Activated T-helper 17 cell treated with anti-CD3 and anti-CD28 coated beads, Interleukin-2, amount 50 U/mL, for 72 hours (primary cell): ENCODE measurements at regions not wholly inside any gene's neighbourhood (a gene's known extent, or its start where the extent isn't known, plus 50 kb on each side); places are given as distances from the start of the nearest gene placed in this dataset.

Source experiments
- ATAC-seq: fragments of 150-1000 bp; cut with Tn5 transposase; replicated peaks from 2 replicates; pipeline ENCODE4 v1.10.0; 2021; ENCODE audit warnings: mild to moderate bottlenecking, moderate library complexity
- H3K27ac Mint-ChIP-seq: one replicate; pipeline ENCODE4 v1.8.0; 2022; ENCODE audit warnings: mixed read lengths
- H3K27me3 Mint-ChIP-seq: one replicate; pipeline ENCODE4 v1.8.0; 2022; ENCODE audit warnings: mixed read lengths
- H3K36me3 Mint-ChIP-seq: one replicate; pipeline ENCODE4 v1.8.0; 2022; ENCODE audit warnings: low read depth, mild to moderate bottlenecking, mixed read lengths
- H3K4me1 Mint-ChIP-seq: one replicate; pipeline ENCODE4 v1.8.0; 2022; ENCODE audit warnings: mixed read lengths
- H3K4me3 Mint-ChIP-seq: one replicate; pipeline ENCODE4 v1.8.0; 2022; ENCODE audit warnings: mild to moderate bottlenecking, mixed read lengths
- H3K9me3 Mint-ChIP-seq: one replicate; pipeline ENCODE4 v1.8.0; 2022; ENCODE audit warnings: mixed read lengths

GRCh38 chr13:62659365-62659764 is 1243.7 kb upstream of the PCDH20 start:
- Mint-ChIP-seq H3K4me1 (no peaks in the 10 kb centered on the region), H3K27me3 (no peaks in the 10 kb centered on the region), H3K36me3 (no peaks in the 10 kb centered on the region), H3K27ac (no peak overlapping the region), H3K4me3 (no peak overlapping the region), H3K9me3 (peaks cover 16% of the 10 kb centered on the region)
- no peak for ATAC-seq

GRCh38 chr13:62653371-62653770 is 1237.7 kb upstream of the PCDH20 start:
- Mint-ChIP-seq H3K9me3 (peaks cover 4% of the 10 kb centered on the region), H3K36me3 (no peaks in the 10 kb centered on the region), H3K4me1 (no peaks in the 10 kb centered on the region), H3K27ac (no peak overlapping the region), H3K27me3 (no peaks in the 10 kb centered on the region), H3K4me3 (no peak overlapping the region)
- no peak for ATAC-seq

GRCh38 chr13:62643799-62644524 is 1228.3 kb upstream of the PCDH20 start:
- no peaks in the 10 kb centered on the region for H3K36me3 Mint-ChIP-seq
- no peak overlapping the region for H3K4me3 Mint-ChIP-seq
- H3K4me1 Mint-ChIP-seq = no peaks in the 10 kb centered on the region
- no peak for ATAC-seq
- peaks cover 22% of the 10 kb centered on the region for H3K9me3 Mint-ChIP-seq
- H3K27me3 Mint-ChIP-seq = no peaks in the 10 kb centered on the region
- H3K27ac Mint-ChIP-seq = no peak overlapping the region

DNA sequence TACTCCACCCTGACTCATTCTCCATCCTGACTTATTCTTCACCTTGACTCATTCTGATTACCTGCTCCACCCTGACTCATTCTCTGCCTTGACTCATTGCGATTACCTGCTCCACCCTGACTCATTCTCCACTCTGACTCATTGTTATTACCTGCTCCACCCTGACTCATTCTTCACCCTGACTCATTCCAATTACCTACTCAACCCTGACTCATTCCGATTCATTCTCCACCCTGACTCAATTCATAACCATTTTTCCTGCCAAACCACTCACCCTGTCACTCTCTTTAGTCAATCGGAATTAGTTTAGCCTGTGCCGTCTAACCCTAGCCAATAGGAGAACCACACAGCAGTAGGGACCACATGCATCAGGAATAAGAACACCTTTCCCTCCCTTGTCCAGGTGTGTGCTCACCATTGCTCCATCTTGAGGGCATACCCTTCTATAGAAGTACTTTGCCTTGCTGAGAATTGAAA is 1227.4 kb upstream of the PCDH20 start:
- no peak overlapping the region for H3K4me3 Mint-ChIP-seq
- H3K27me3 Mint-ChIP-seq = no peaks in the 10 kb centered on the region
- H3K27ac Mint-ChIP-seq = no peak overlapping the region
- ATAC-seq = peak; percentile 92
- H3K9me3 Mint-ChIP-seq = peaks cover 22% of the 10 kb centered on the region
- no peaks in the 10 kb centered on the region for H3K36me3 Mint-ChIP-seq
- no peaks in the 10 kb centered on the region for H3K4me1 Mint-ChIP-seq

- no peak overlapping the region for H3K27ac Mint-ChIP-seq
- ATAC-seq = no peak
- no peaks in the 10 kb centered on the region for H3K4me1 Mint-ChIP-seq
- H3K9me3 Mint-ChIP-seq = peaks cover 3% of the 10 kb centered on the region
- H3K36me3 Mint-ChIP-seq = no peaks in the 10 kb centered on the region
- no peaks in the 10 kb centered on the region for H3K27me3 Mint-ChIP-seq
- H3K4me3 Mint-ChIP-seq = no peak overlapping the region
Measured at GRCh38 chr13:62635161-62635560, 1219.5 kb upstream of the PCDH20 start.

- no peaks in the 10 kb centered on the region for H3K27me3 Mint-ChIP-seq
- H3K36me3 Mint-ChIP-seq = no peaks in the 10 kb centered on the region
- peaks cover 3% of the 10 kb centered on the region for H3K9me3 Mint-ChIP-seq
- no peak overlapping the region for H3K4me3 Mint-ChIP-seq
- H3K4me1 Mint-ChIP-seq = no peaks in the 10 kb centered on the region
- ATAC-seq = no peak
- no peak overlapping the region for H3K27ac Mint-ChIP-seq
Measured at GRCh38 chr13:62633448-62633847, 1217.8 kb upstream of the PCDH20 start.

DNA sequence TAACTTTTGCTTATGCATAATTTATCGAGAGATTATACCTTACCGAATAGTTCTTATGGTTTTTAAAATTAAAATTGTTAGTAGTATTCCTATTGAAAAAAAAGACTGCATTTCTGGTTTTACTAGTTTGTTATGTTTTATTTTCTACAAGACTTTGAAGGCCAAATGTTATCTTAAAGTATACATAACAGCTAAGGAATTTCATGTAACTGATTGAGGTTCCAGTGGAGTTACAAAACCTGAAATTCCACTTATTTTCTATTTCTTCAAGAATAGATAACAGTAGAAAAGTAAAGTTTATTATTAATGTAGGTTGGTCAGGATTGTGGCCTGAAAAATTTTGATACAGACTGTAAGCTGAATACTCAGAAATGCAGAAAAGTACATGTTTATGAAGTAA is 1216.0 kb upstream of the PCDH20 start:
- no peak for ATAC-seq
- H3K27me3 Mint-ChIP-seq = no peaks in the 10 kb centered on the region
- H3K36me3 Mint-ChIP-seq = no peaks in the 10 kb centered on the region
- no peak overlapping the region for H3K27ac Mint-ChIP-seq
- H3K4me3 Mint-ChIP-seq = no peak overlapping the region
- no peaks in the 10 kb centered on the region for H3K9me3 Mint-ChIP-seq
- H3K4me1 Mint-ChIP-seq = no peaks in the 10 kb centered on the region

DNA sequence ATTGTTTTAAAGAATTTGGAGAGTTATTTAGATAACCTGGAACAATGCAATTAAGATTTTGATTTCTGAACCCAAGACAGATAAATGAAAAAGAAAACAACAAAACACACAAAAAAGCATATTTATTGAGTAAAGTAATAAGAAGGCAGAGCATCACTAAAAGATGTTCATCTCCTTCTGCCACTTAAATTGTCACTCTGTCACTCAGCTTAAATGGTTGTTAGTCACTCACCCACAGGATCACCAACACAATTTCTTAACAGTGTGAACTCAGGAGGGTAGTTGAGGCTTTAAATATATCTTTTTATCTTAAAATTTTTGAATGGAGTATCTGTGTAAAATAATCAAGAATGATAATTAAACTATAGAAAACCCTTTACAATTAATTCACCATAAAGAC is 1215.5 kb upstream of the PCDH20 start:
- Mint-ChIP-seq H3K36me3 (no peaks in the 10 kb centered on the region), H3K4me1 (no peaks in the 10 kb centered on the region), H3K9me3 (no peaks in the 10 kb centered on the region), H3K27me3 (no peaks in the 10 kb centered on the region), H3K4me3 (no peak overlapping the region), H3K27ac (no peak overlapping the region)
- ATAC-seq = no peak

DNA sequence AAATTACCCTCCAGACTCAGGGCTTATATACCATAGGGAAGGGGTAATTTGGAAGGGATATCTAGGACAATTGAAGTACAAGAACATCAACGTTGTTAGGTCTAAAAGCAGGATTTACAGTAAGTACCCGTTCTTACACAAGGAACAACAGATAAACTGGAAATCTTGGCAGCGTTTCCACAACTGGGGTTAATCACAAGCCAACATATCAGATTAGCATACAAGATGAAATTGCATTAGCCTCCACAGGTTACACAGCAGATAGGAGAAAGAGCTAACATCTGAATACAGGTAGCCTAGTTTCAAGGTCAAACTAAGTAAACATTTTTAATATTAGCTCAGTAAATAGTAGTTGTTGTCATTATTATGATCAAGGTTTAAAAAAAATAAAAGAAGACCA is 1214.0 kb upstream of the PCDH20 start:
- ATAC-seq = no peak
- H3K27ac Mint-ChIP-seq = no peak overlapping the region

DNA sequence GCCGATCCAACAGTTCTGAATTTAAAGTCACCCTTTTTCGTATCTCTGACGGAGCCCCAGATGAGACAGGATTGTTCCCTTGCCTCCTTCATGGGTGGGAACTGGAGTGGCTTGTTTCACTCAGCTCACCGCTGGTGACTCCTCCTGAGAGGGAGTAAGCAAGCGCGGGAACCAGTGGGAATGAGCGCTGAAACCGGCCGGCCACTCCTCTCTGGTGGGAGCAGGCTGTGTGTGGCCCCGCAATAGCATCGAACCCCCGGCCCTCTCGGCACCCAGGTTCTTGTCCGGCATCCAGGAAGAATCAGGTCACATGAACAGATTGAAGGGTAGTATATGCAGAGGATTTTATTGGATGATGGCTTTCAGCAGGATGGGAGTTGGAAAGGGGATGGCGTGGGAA is 1211.6 kb upstream of the PCDH20 start:
- Mint-ChIP-seq H3K36me3 (no peaks in the 10 kb centered on the region), H3K27ac (no peak overlapping the region), H3K4me3 (no peak overlapping the region), H3K4me1 (no peaks in the 10 kb centered on the region), H3K9me3 (peaks cover 10% of the 10 kb centered on the region), H3K27me3 (no peaks in the 10 kb centered on the region)
- no peak for ATAC-seq

More for the DNA sequence above, 1214.0 kb upstream of the PCDH20 start:
- Mint-ChIP-seq H3K4me3 (no peak overlapping the region), H3K27me3 (no peaks in the 10 kb centered on the region), H3K36me3 (no peaks in the 10 kb centered on the region), H3K9me3 (peaks cover 4% of the 10 kb centered on the region), H3K4me1 (no peaks in the 10 kb centered on the region)

DNA sequence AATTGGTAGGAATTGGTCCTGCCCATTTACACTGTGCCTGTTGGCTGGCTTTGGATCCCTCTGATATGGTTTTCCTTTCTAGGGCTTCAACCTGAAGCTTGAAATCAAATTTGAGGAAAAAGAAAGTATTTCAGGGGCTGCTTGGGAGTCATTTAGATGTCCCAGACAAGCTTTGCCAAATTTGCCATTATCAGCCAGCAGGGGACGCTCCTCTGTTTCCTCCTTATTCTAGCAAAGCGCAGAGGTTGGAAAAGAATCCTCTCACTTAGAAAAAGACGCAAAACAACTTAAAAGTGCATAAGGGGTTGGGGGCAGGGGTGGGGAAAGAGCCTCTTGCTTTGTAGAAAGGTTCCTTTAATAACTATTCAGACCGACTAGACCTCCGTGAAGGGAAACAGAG is 1211.1 kb upstream of the PCDH20 start:
- no peak overlapping the region for H3K27ac Mint-ChIP-seq
- no peak overlapping the region for H3K4me3 Mint-ChIP-seq
- H3K36me3 Mint-ChIP-seq = no peaks in the 10 kb centered on the region
- no peaks in the 10 kb centered on the region for H3K4me1 Mint-ChIP-seq
- no peak for ATAC-seq
- no peaks in the 10 kb centered on the region for H3K27me3 Mint-ChIP-seq
- H3K9me3 Mint-ChIP-seq = peaks cover 10% of the 10 kb centered on the region

GRCh38 chr13:62625214-62625881 is 1209.7 kb upstream of the PCDH20 start:
- no peak for ATAC-seq
- Mint-ChIP-seq H3K27ac (no peak overlapping the region), H3K36me3 (no peaks in the 10 kb centered on the region), H3K27me3 (no peaks in the 10 kb centered on the region), H3K9me3 (peaks cover 13% of the 10 kb centered on the region), H3K4me1 (no peaks in the 10 kb centered on the region), H3K4me3 (no peak overlapping the region)

- H3K27me3 Mint-ChIP-seq = no peaks in the 10 kb centered on the region
- no peak overlapping the region for H3K27ac Mint-ChIP-seq
- H3K4me1 Mint-ChIP-seq = no peaks in the 10 kb centered on the region
- ATAC-seq = no peak
- peaks cover 23% of the 10 kb centered on the region for H3K9me3 Mint-ChIP-seq
- no peaks in the 10 kb centered on the region for H3K36me3 Mint-ChIP-seq
- no peak overlapping the region for H3K4me3 Mint-ChIP-seq
Measured at GRCh38 chr13:62613819-62614218, 1198.2 kb upstream of the PCDH20 start.

GRCh38 chr13:62611343-62611742 is 1195.7 kb upstream of the PCDH20 start:
- Mint-ChIP-seq H3K27ac (no peak overlapping the region), H3K4me1 (no peaks in the 10 kb centered on the region), H3K9me3 (peaks cover 30% of the 10 kb centered on the region), H3K4me3 (no peak overlapping the region), H3K27me3 (no peaks in the 10 kb centered on the region), H3K36me3 (no peaks in the 10 kb centered on the region)
- no peak for ATAC-seq

- ATAC-seq = no peak
- H3K27ac Mint-ChIP-seq = no peak overlapping the region
- H3K36me3 Mint-ChIP-seq = no peaks in the 10 kb centered on the region
- H3K4me3 Mint-ChIP-seq = no peak overlapping the region
- peaks cover 9% of the 10 kb centered on the region for H3K9me3 Mint-ChIP-seq
- no peaks in the 10 kb centered on the region for H3K27me3 Mint-ChIP-seq
- H3K4me1 Mint-ChIP-seq = no peaks in the 10 kb centered on the region
Measured at GRCh38 chr13:62598708-62599107, 1183.1 kb upstream of the PCDH20 start.
